ENCODE measurements at regions not wholly inside any gene's neighbourhood (a gene's known extent, or its start where the extent isn't known, plus 50 kb on each side); places are given as distances from the start of the nearest gene placed in this dataset.

GRCh38 chr1:38436006-38436405, 389.4 kb upstream of the POU3F1 start:
- H3K27me3 Mint-ChIP-seq (ENCODE audit: insufficient read depth, low read depth, poor library complexity): peaks cover 9% of the 10 kb centered on the region
- no peak overlapping the region for H3K4me3 ChIP-seq
- H3K4me3 Mint-ChIP-seq: no peak overlapping the region
- H3K9me3 Mint-ChIP-seq: peaks cover 9% of the 10 kb centered on the region; the same call in 1 of the 3 replicates
- DNase-seq (ENCODE audit: low spot score) (no peak), ATAC-seq (no peak)
- H3K4me1 ChIP-seq (ENCODE audit: insufficient read depth): peaks cover 31% of the 10 kb centered on the region
- H2AFZ ChIP-seq: no peak overlapping the region
- peaks cover 22% of the 10 kb centered on the region for H3K36me3 Mint-ChIP-seq (ENCODE audit: low read depth)
- H3K4me1 Mint-ChIP-seq: peaks cover 32% of the 10 kb centered on the region
- H3K27ac Mint-ChIP-seq: no peak overlapping the region
- no peaks in the 10 kb centered on the region for H3K27me3 ChIP-seq (ENCODE audit: insufficient read depth)
- H4K20me1 ChIP-seq (replicated peaks; ENCODE audit: insufficient read depth): no peaks in the 10 kb centered on the region
- peaks cover 2% of the 10 kb centered on the region; the same call in 1 of the 2 replicates for H3K36me3 ChIP-seq (ENCODE audit: insufficient read depth)
- no peak overlapping the region for H3K27ac ChIP-seq (ENCODE audit: low read depth)
- H3K79me2 ChIP-seq (replicated peaks; ENCODE audit: insufficient read depth): no peaks in the 10 kb centered on the region
- TF ChIP-seq EZH2phosphoT487 (IDR thresholded peaks at IDR 0.05; ENCODE audit: unreplicated experiment): no peak
- TF ChIP-seq, protein P1, sequence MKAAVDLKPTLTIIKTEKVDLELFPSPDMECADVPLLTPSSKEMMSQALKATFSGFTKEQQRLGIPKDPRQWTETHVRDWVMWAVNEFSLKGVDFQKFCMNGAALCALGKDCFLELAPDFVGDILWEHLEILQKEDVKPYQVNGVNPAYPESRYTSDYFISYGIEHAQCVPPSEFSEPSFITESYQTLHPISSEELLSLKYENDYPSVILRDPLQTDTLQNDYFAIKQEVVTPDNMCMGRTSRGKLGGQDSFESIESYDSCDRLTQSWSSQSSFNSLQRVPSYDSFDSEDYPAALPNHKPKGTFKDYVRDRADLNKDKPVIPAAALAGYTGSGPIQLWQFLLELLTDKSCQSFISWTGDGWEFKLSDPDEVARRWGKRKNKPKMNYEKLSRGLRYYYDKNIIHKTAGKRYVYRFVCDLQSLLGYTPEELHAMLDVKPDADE (IDR thresholded peaks at IDR 0.05): no peak
- no peaks in the 10 kb centered on the region for H3K9me2 ChIP-seq (ENCODE audit: insufficient read depth)
- peaks cover 12% of the 10 kb centered on the region for H3F3A ChIP-seq (replicated peaks; ENCODE audit: low read depth)
- no peak overlapping the region for H3K4me2 ChIP-seq

GRCh38 chr1:38433084-38433722, 386.6 kb upstream of the POU3F1 start:
- Histone ChIP-seq H3K27ac (ENCODE audit: low read depth) (peak overlapping the region; percentile 87; the same call in 1 of the 2 replicates), H3F3A (replicated peaks; ENCODE audit: low read depth) (peaks cover 21% of the 10 kb centered on the region), H3K4me1 (ENCODE audit: insufficient read depth) (peaks cover 54% of the 10 kb centered on the region), H3K9me2 (ENCODE audit: insufficient read depth) (no peaks in the 10 kb centered on the region), H4K20me1 (replicated peaks; ENCODE audit: insufficient read depth) (no peaks in the 10 kb centered on the region; the same call in 1 of the 2 replicates), H2AFZ (no peak overlapping the region), H3K79me2 (replicated peaks; ENCODE audit: insufficient read depth) (peaks cover 12% of the 10 kb centered on the region), H3K27me3 (ENCODE audit: insufficient read depth) (no peaks in the 10 kb centered on the region), H3K36me3 (ENCODE audit: insufficient read depth) (peaks cover 5% of the 10 kb centered on the region; the same call in 1 of the 2 replicates), H3K4me3 (no peak overlapping the region), H3K4me2 (no peak overlapping the region)
- ATAC-seq (peak; percentile 18), DNase-seq (ENCODE audit: low spot score) (no peak)
- no peak overlapping the region for H3K4me3 Mint-ChIP-seq
- peaks cover 9% of the 10 kb centered on the region for H3K27me3 Mint-ChIP-seq (ENCODE audit: insufficient read depth, low read depth, poor library complexity)
- H3K4me1 Mint-ChIP-seq: peaks cover 38% of the 10 kb centered on the region
- H3K27ac Mint-ChIP-seq: no peak overlapping the region
- no peaks in the 10 kb centered on the region for H3K9me3 Mint-ChIP-seq
- H3K36me3 Mint-ChIP-seq (ENCODE audit: low read depth): peaks cover 16% of the 10 kb centered on the region
- TF ChIP-seq, protein P1 (IDR thresholded peaks at IDR 0.05): no peak
- TF ChIP-seq CTCF (conservative IDR thresholded peaks at IDR 0.05; ENCODE audit: low read depth in 2 of 2) (no peak), ZNF114 (CRISPR knock-in tag; IDR thresholded peaks at IDR 0.05) (no peak), STAT1 (IDR thresholded peaks at IDR 0.05; ENCODE audit: unreplicated experiment) (no peak), POLR2AphosphoS5 (IDR thresholded peaks at IDR 0.05; ENCODE audit: low read depth) (no peak), ZNF462 (CRISPR knock-in tag; IDR thresholded peaks at IDR 0.05) (no peak)

Measured in GM23338 (cell line).